Karpas-422 (cell line): ENCODE measurements at regions not wholly inside any gene's neighbourhood (a gene's known extent, or its start where the extent isn't known, plus 50 kb on each side); places are given as distances from the start of the nearest gene placed in this dataset.

ENCODE experiments used
- DNase-seq: peaks from one replicate; pipeline ENCODE4 v3.0.0-alpha.2; 2015
- H2AFZ ChIP-seq: fragments of 200-600 bp; sonication (generic); 2 replicates; pipeline ENCODE4 v1.6.1; 2014; ENCODE audit warnings: antibody characterized with exemption, low read length, mixed read lengths
- H3K27ac ChIP-seq: fragments of 200-600 bp; sonication (generic); 2 replicates; pipeline ENCODE4 v1.5.1; 2014; ENCODE audit warnings: mild to moderate bottlenecking, low read length, moderate library complexity
- H3K27me3 ChIP-seq: fragments of 200-600 bp; sonication (generic); 2 replicates; pipeline ENCODE4 v1.6.1; 2014; ENCODE audit warnings: low read length, mixed read lengths
- H3K36me3 ChIP-seq: fragments of 200-600 bp; sonication (generic); 2 replicates; pipeline ENCODE4 v1.6.1; 2014; ENCODE audit warnings: low read length, mixed read lengths; ENCODE audit not compliant: insufficient read depth
- H3K4me1 ChIP-seq: fragments of 200-600 bp; sonication (generic); 2 replicates; pipeline ENCODE4 v1.6.1; 2014; ENCODE audit warnings: mild to moderate bottlenecking, low read length, mixed read lengths
- H3K4me2 ChIP-seq: fragments of 200-600 bp; sonication (generic); 2 replicates; pipeline ENCODE4 v1.6.1; 2014; ENCODE audit warnings: low read length, low read depth, mild to moderate bottlenecking; ENCODE audit not compliant: poor library complexity, severe bottlenecking
- H3K4me3 ChIP-seq: fragments of 200-600 bp; sonication (generic); 2 replicates; pipeline ENCODE4 v1.5.1; 2014; ENCODE audit warnings: mild to moderate bottlenecking, antibody characterized with exemption, low read length, mixed read lengths
- H3K79me2 ChIP-seq: fragments of 200-600 bp; sonication (generic); 2 replicates; pipeline ENCODE4 v1.6.1; 2014; ENCODE audit warnings: mild to moderate bottlenecking, low read length, mixed read lengths
- H3K9ac ChIP-seq: fragments of 200-600 bp; sonication (generic); 2 replicates; pipeline ENCODE4 v1.6.0; 2014; ENCODE audit warnings: low read length
- H3K9me2 ChIP-seq: fragments of 200-600 bp; sonication (generic), shearing (Covaris generic); replicated peaks from 2 replicates; pipeline ENCODE4 v1.6.0; 2014; ENCODE audit warnings: mild to moderate bottlenecking, low read length, moderate library complexity; ENCODE audit not compliant: insufficient read depth
- H3K9me3 ChIP-seq: fragments of 300-700, 200-600 bp; sonication (generic); 2 replicates; pipeline ENCODE4 v1.6.1; 2014; ENCODE audit warnings: low read length, mixed read lengths
- H4K20me1 ChIP-seq: fragments of 200-600 bp; sonication (generic); 2 replicates; pipeline ENCODE4 v1.6.1; 2014; ENCODE audit warnings: mild to moderate bottlenecking, antibody characterized with exemption, low read length, low read depth; ENCODE audit not compliant: insufficient read depth

DNA sequence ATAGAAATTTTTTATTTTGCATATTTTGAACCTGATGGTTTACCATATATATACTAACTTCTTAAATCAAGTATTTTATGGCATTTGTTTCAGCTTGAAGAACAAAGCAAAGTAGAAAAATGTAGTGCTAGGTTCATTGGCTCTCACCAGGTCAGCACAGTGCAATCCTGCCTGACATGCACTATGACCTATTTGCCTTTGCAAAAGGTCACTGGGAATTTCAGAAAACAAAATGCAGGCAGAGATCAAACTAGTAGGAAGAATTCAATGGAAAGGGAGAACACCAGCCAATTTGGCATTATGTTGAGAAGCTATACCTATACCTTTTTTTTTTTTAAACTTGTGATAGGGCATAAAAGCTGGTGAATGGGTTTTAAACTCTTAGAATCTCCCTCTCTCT lies 329.8 kb upstream of the SGO1 start:
- Histone ChIP-seq H3K27ac (no peak overlapping the region), H3K9me2 (no peaks in the 10 kb centered on the region), H3K9me3 (no peaks in the 10 kb centered on the region), H3K79me2 (no peaks in the 10 kb centered on the region), H3K4me2 (no peak overlapping the region), H2AFZ (no peak overlapping the region), H3K36me3 (no peaks in the 10 kb centered on the region), H4K20me1 (no peaks in the 10 kb centered on the region), H3K9ac (no peak overlapping the region), H3K4me3 (no peak overlapping the region), H3K4me1 (no peaks in the 10 kb centered on the region), H3K27me3 (no peaks in the 10 kb centered on the region)
- DNase-seq = no peak

DNA sequence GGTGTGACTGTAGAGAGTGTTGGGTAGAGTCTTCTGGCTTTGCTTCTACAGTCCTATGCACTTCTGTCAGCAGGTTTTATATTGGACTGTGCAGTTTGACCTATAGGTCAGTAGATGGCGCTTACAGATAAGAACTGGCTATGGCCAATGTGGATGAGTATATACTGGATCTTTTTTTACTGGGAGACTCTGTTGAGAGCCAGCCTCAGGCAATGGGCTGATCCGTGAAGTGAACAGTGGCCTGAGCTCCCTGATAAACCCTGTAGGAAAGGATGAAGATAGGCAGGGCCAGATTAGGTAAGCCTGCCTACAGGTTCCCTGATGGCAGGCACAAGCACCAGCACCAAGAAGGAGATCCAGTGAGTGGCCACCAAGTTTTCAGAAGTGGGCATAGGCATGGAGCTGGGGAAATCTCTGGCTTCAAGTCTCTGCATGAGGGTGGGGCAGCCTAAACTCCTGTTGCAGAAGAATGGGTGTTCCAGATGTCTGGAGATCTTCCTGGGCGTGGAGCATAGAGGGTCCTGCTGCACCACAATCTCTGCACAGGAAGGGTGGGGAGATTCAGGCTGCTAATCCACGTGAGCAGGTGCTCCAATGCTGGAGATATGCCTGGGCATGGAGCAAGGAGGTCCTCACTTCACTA lies 326.0 kb upstream of the SGO1 start:
- Histone ChIP-seq H3K4me2 (no peak overlapping the region), H3K9ac (no peak overlapping the region), H3K27ac (no peak overlapping the region), H3K36me3 (no peaks in the 10 kb centered on the region), H3K4me1 (no peaks in the 10 kb centered on the region), H3K9me2 (no peaks in the 10 kb centered on the region), H3K4me3 (no peak overlapping the region), H4K20me1 (no peaks in the 10 kb centered on the region), H3K27me3 (no peaks in the 10 kb centered on the region), H3K79me2 (no peaks in the 10 kb centered on the region), H3K9me3 (no peaks in the 10 kb centered on the region), H2AFZ (no peak overlapping the region)
- peak; percentile 80 for DNase-seq

DNA sequence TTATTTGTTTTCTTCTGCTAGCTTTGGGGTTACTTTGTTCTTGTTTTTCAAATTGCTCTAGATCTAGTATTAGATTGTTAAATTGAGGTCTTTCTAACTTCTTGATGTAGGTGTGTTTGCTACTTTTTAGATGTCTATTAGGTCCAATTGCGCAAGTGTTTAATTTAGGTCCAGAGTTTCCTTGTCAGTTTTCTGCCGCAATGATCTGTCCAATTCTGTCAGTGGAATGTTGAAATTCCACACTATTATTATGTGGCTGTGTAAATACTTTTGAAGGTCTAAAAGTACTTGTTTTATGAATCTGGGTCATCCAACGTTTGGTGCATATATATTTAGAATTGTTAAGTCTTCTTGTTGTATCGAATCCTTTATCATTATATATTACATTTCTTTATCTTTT lies 324.4 kb upstream of the SGO1 start:
- Histone ChIP-seq H3K4me3 (no peak overlapping the region), H2AFZ (no peak overlapping the region), H3K36me3 (no peaks in the 10 kb centered on the region), H3K9ac (no peak overlapping the region), H3K27ac (no peak overlapping the region), H3K27me3 (no peaks in the 10 kb centered on the region), H3K9me2 (no peaks in the 10 kb centered on the region), H3K79me2 (no peaks in the 10 kb centered on the region), H4K20me1 (no peaks in the 10 kb centered on the region), H3K4me1 (no peaks in the 10 kb centered on the region), H3K4me2 (no peak overlapping the region), H3K9me3 (no peaks in the 10 kb centered on the region)
- no peak for DNase-seq

DNA sequence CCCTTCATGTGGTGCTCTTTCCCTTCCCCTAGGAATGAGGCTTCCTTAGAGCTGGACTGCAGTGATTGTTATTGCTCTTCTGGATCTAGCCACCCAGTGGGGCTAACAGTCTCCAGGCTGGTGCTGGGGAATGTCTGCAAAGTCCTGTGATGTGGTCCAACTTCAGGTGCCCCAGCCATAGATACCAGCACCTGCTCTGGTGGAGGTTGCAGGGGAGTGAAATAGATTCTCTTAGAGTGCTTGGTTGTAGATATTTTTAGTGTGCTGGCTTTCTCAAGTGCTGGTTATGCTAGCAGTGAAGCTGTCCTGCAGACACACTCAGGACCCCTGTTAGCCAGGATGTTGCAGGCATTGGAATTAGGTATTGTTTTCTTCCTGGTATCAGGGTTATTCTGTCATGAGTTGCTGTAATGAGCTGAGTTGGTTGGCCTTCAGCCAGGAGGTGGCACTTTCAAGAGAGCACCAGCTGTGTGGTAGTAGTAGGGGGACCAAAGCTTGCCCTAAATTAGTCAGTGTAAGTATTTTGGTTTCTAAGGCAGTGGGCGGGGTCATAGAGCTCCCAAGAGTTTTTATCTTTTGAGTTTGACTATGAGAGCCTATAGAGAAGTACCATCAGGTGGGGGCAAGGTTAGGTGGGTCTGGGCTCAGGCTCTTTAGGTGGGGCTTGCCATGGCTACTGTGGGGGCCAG lies 317.5 kb upstream of the SGO1 start:
- no peak overlapping the region for H3K9ac ChIP-seq
- H3K36me3 ChIP-seq = no peaks in the 10 kb centered on the region
- no peak overlapping the region for H3K4me3 ChIP-seq
- H3K27me3 ChIP-seq = no peaks in the 10 kb centered on the region
- no peaks in the 10 kb centered on the region for H3K4me1 ChIP-seq
- no peaks in the 10 kb centered on the region for H4K20me1 ChIP-seq
- no peaks in the 10 kb centered on the region for H3K9me3 ChIP-seq
- H3K79me2 ChIP-seq = no peaks in the 10 kb centered on the region
- DNase-seq = no peak
- H3K27ac ChIP-seq = no peak overlapping the region
- H3K4me2 ChIP-seq = no peak overlapping the region
- no peak overlapping the region for H2AFZ ChIP-seq
- H3K9me2 ChIP-seq = no peaks in the 10 kb centered on the region

DNA sequence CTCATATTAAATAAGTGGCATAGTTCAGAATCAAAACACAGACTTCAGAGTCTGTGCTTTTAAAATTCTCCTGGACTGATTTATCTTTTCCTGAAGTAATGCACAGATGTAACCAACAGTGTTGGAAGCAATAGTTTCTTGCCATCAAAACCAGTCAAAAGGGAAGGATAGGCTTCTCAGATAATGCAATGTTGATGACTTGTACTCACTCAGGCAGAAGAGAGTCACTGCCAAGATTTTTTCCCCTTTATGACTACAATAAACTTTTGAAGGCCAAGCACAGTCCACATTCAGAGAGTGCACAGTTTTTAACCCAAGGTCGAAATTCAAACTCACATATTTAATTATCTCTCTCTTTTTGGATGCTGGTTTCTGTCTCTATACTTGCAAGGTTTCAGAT lies 305.0 kb upstream of the SGO1 start:
- H2AFZ ChIP-seq = no peak overlapping the region
- no peak overlapping the region for H3K4me3 ChIP-seq
- H3K4me1 ChIP-seq = no peaks in the 10 kb centered on the region
- DNase-seq = no peak
- no peaks in the 10 kb centered on the region for H3K9me3 ChIP-seq
- no peaks in the 10 kb centered on the region for H3K36me3 ChIP-seq
- H3K9me2 ChIP-seq = no peaks in the 10 kb centered on the region
- H3K27ac ChIP-seq = no peak overlapping the region
- H3K79me2 ChIP-seq = no peaks in the 10 kb centered on the region
- no peaks in the 10 kb centered on the region for H3K27me3 ChIP-seq
- no peaks in the 10 kb centered on the region for H4K20me1 ChIP-seq
- H3K4me2 ChIP-seq = no peak overlapping the region
- H3K9ac ChIP-seq = no peak overlapping the region

DNA sequence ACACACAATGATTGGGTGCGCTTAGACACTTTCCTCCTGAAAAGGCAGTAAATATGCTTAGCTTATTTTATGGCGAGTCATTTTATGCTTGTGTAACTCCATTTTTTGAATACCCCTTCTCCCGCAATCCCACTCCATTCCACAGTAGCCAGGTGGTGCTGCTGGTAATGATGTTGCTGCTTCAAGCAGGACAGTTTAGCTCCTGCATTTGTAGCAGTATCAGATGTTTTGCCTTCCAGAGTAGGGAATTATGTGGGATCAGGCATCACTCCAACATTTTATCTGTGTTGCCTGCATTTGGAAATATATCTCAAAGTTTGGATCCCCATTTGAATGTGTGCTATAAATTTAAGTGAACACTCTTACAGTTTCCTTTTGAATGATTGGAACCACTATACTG lies 302.1 kb upstream of the SGO1 start:
- Histone ChIP-seq H4K20me1 (no peaks in the 10 kb centered on the region), H3K79me2 (no peaks in the 10 kb centered on the region), H3K27ac (no peak overlapping the region), H3K27me3 (no peaks in the 10 kb centered on the region), H3K4me1 (no peaks in the 10 kb centered on the region), H3K9me3 (no peaks in the 10 kb centered on the region), H3K4me2 (no peak overlapping the region), H2AFZ (no peak overlapping the region), H3K36me3 (no peaks in the 10 kb centered on the region), H3K4me3 (no peak overlapping the region), H3K9ac (no peak overlapping the region), H3K9me2 (no peaks in the 10 kb centered on the region)
- no peak for DNase-seq

DNA sequence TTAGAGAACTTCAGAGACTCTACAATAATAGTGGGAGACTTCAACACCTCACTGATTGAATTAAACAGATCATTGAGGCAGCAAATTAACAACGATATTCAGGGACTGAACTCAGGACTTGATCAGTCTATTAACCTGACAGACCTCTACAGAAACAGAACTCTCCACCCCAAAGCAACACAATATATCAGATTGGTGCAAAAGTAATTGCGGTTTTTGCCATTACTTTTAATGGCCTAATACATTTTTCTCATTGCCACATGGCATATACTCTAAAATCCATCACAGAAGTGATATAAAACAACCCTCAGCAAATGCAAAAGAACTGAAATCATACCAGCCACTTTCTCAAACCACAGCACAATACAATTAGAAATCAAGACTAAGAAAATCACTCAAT lies 298.1 kb upstream of the SGO1 start:
- Histone ChIP-seq H3K36me3 (no peaks in the 10 kb centered on the region), H3K27ac (no peak overlapping the region), H3K9ac (no peak overlapping the region), H3K4me2 (no peak overlapping the region), H3K27me3 (no peaks in the 10 kb centered on the region), H3K9me3 (no peaks in the 10 kb centered on the region), H3K4me3 (no peak overlapping the region), H3K79me2 (no peaks in the 10 kb centered on the region), H3K4me1 (no peaks in the 10 kb centered on the region), H2AFZ (no peak overlapping the region), H3K9me2 (no peaks in the 10 kb centered on the region), H4K20me1 (no peaks in the 10 kb centered on the region)
- no peak for DNase-seq

DNA sequence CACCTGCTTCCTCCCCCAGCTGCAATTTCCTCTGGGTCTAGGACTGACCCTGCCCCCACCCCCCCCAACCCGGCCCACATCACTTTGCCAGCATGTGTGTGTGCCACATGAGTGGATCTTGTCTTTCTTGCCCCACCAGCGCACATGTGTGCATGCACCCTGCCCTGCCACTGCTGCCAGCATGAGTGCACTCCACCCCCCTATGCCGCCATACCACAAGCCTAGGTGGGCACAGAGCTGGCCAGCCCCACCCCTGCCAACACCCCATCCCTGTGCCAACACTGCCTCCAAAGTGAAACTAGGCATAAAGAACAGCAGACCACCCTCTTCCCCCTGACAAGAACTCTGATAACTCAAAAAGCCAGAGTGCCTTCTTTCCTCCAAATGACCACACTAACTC lies 296.3 kb upstream of the SGO1 start:
- Histone ChIP-seq H3K27me3 (no peaks in the 10 kb centered on the region), H4K20me1 (no peaks in the 10 kb centered on the region), H3K27ac (no peak overlapping the region), H3K79me2 (no peaks in the 10 kb centered on the region), H2AFZ (no peak overlapping the region), H3K4me1 (no peaks in the 10 kb centered on the region), H3K9ac (no peak overlapping the region), H3K4me2 (no peak overlapping the region), H3K36me3 (no peaks in the 10 kb centered on the region), H3K9me3 (no peaks in the 10 kb centered on the region), H3K4me3 (no peak overlapping the region), H3K9me2 (no peaks in the 10 kb centered on the region)
- no peak for DNase-seq
